ENCODE measurements at regions not wholly inside any gene's neighbourhood (a gene's known extent, or its start where the extent isn't known, plus 50 kb on each side); places are given as distances from the start of the nearest gene placed in this dataset.

DNA sequence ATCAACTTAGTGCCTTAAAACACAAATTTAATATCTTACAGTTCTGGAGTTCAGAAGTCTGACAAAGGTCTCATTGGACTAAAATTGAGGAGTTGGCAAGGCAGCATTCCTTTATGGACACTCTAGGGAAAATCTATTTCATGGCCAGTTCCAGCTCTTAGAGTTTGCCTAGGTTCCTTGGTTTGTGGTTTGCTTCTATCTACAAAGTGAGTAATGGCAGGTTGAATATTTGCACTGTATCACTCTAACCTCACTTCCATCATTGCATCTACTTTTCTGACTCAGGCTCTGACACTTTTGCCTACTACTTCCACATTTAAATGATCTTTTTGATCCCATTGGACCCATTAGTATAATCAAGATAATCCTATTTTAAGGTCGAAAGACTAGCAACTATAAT, 64.7 kb upstream of the PCDH10 start:
- no peak for TF ChIP-seq EZH2 (IDR thresholded peaks at IDR 0.05; ENCODE audit: low read length, unreplicated experiment)
- TF ChIP-seq, protein P1, sequence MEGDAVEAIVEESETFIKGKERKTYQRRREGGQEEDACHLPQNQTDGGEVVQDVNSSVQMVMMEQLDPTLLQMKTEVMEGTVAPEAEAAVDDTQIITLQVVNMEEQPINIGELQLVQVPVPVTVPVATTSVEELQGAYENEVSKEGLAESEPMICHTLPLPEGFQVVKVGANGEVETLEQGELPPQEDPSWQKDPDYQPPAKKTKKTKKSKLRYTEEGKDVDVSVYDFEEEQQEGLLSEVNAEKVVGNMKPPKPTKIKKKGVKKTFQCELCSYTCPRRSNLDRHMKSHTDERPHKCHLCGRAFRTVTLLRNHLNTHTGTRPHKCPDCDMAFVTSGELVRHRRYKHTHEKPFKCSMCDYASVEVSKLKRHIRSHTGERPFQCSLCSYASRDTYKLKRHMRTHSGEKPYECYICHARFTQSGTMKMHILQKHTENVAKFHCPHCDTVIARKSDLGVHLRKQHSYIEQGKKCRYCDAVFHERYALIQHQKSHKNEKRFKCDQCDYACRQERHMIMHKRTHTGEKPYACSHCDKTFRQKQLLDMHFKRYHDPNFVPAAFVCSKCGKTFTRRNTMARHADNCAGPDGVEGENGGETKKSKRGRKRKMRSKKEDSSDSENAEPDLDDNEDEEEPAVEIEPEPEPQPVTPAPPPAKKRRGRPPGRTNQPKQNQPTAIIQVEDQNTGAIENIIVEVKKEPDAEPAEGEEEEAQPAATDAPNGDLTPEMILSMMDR (conservative IDR thresholded peaks at IDR 0.05; ENCODE audit: low read depth, low read length), result no peak
